ENCODE measurements at regions not wholly inside any gene's neighbourhood (a gene's known extent, or its start where the extent isn't known, plus 50 kb on each side); places are given as distances from the start of the nearest gene placed in this dataset.

- no peak for DNase-seq
Measured at GRCh38 chr15:62874959-62875625, 167.5 kb upstream of the TPM1 start.

- DNase-seq: no peak
Measured at GRCh38 chr15:62875626-62876021, 166.9 kb upstream of the TPM1 start.

- no peak for DNase-seq
Measured at GRCh38 chr15:62877276-62877857, 165.2 kb upstream of the TPM1 start.

- DNase-seq: no peak
Measured at GRCh38 chr15:62878070-62878469, 164.5 kb upstream of the TPM1 start.

- DNase-seq: no peak
Measured at GRCh38 chr15:62879770-62880169, 162.8 kb upstream of the TPM1 start.

GRCh38 chr15:62880278-62880677 is 162.3 kb upstream of the TPM1 start:
- DNase-seq: no peak

- no peak for DNase-seq
Measured at GRCh38 chr15:62881056-62881455, 161.5 kb upstream of the TPM1 start.

- DNase-seq: no peak
Measured at GRCh38 chr15:62883938-62884479, 158.5 kb upstream of the TPM1 start.

- DNase-seq: no peak
Measured at GRCh38 chr15:62886431-62887071, 156.0 kb upstream of the TPM1 start.

- DNase-seq: no peak
Measured at GRCh38 chr15:62887113-62887570, 155.4 kb upstream of the TPM1 start.

GRCh38 chr15:62888623-62889022 is 153.9 kb upstream of the TPM1 start:
- DNase-seq: no peak

- DNase-seq: no peak
Measured at GRCh38 chr15:62889141-62889661, 153.3 kb upstream of the TPM1 start.

- DNase-seq: no peak
Measured at GRCh38 chr15:62889734-62890505, 152.6 kb upstream of the TPM1 start.

GRCh38 chr15:62894322-62895085 is 148.0 kb upstream of the TPM1 start:
- no peak for DNase-seq

- DNase-seq: no peak
Measured at GRCh38 chr15:62895139-62895866, 147.2 kb upstream of the TPM1 start.

- DNase-seq: no peak
Measured at GRCh38 chr15:62895905-62896316, 146.6 kb upstream of the TPM1 start.

GRCh38 chr15:62896380-62896866 is 146.1 kb upstream of the TPM1 start:
- DNase-seq: no peak

GRCh38 chr15:62896969-62897486 is 145.5 kb upstream of the TPM1 start:
- DNase-seq: no peak

GRCh38 chr15:62897634-62898033 is 144.9 kb upstream of the TPM1 start:
- no peak for DNase-seq

GRCh38 chr15:62899090-62899493 is 143.5 kb upstream of the TPM1 start:
- DNase-seq: no peak
